Right kidney (tissue), 1 donor: ENCODE measurements at regions not wholly inside any gene's neighbourhood (a gene's known extent, or its start where the extent isn't known, plus 50 kb on each side); places are given as distances from the start of the nearest gene placed in this dataset.

Source experiments
- DNase-seq: peaks from one replicate; pipeline ENCODE4 v3.0.0-alpha.2; 2016

- DNase-seq = no peak
Observed at GRCh38 chr5:116626945-116627679, 52.5 kb upstream of the SEMA6A start.

GRCh38 chr5:116626272-116626723, 51.7 kb upstream of the SEMA6A start:
- peak; percentile 32 for DNase-seq
